GM12865 (cell line): ENCODE measurements at regions not wholly inside any gene's neighbourhood (a gene's known extent, or its start where the extent isn't known, plus 50 kb on each side); places are given as distances from the start of the nearest gene placed in this dataset.

Experiments
- DNase-seq: peaks from one replicate; pipeline ENCODE4 v3.0.0; 2010; ENCODE audit warnings: low read depth
- H3K4me3 ChIP-seq: 2 replicates; pipeline ENCODE4 v1.5.1; 2011; ENCODE audit warnings: mild to moderate bottlenecking, low read depth, low read length, control low read depth
- CTCF ChIP-seq: IDR thresholded peaks from 2 replicates; pipeline ENCODE4 v1.5.1; 2011; ENCODE audit warnings: low read length, control low read depth, low read depth, inconsistent platforms; ENCODE audit not compliant: insufficient read depth; ENCODE audit errors: missing control alignments

- no peak for DNase-seq
- TF ChIP-seq CTCF = no peak
- no peak overlapping the region for H3K4me3 ChIP-seq
These were observed 77.0 kb upstream of the IRF2BP2 start for GRCh38 chr1:234687011-234687410.

DNA sequence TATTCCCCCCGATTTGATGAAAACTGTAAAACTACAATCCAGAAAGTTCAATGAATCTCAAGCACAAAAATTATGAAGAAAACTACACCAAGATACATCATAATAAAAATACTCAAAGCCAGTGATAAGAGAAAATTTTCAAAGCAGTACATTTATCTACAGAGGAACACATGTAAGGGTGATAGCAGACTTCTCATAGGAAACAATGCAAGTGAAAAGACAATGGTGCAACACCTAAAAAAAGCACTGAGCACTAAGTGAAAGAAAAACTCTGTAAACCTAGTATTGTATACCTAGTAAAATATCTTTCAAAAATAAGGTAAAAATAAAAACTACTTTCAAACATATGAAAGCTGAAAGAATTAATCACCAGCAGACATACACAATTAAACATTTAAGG, 76.1 kb upstream of the IRF2BP2 start:
- no peak for DNase-seq
- no peak for TF ChIP-seq CTCF

GRCh38 chr1:234684856-234685255, 74.9 kb upstream of the IRF2BP2 start:
- no peak overlapping the region for H3K4me3 ChIP-seq
- DNase-seq = no peak
- no peak for TF ChIP-seq CTCF

More for the DNA sequence above, 76.1 kb upstream of the IRF2BP2 start:
- H3K4me3 ChIP-seq = no peak overlapping the region

- no peak for DNase-seq
- no peak for TF ChIP-seq CTCF
- no peak overlapping the region for H3K4me3 ChIP-seq
These were observed 74.1 kb upstream of the IRF2BP2 start for GRCh38 chr1:234683861-234684632.

- no peak for DNase-seq
- no peak for TF ChIP-seq CTCF
- no peak overlapping the region for H3K4me3 ChIP-seq
These were observed 73.3 kb upstream of the IRF2BP2 start for GRCh38 chr1:234683127-234683860.

GRCh38 chr1:234681990-234682389, 72.0 kb upstream of the IRF2BP2 start:
- H3K4me3 ChIP-seq = no peak overlapping the region
- DNase-seq = no peak
- TF ChIP-seq CTCF = no peak
